ENCODE measurements at regions not wholly inside any gene's neighbourhood (a gene's known extent, or its start where the extent isn't known, plus 50 kb on each side); places are given as distances from the start of the nearest gene placed in this dataset.

GRCh38 chr1:30817077-30817438 lies 59.5 kb upstream of the LAPTM5 start:
- Mint-ChIP-seq H3K36me3 (ENCODE audit: low read depth) (no peaks in the 10 kb centered on the region), H3K4me1 (peaks cover 30% of the 10 kb centered on the region), H3K9me3 (no peaks in the 10 kb centered on the region), H3K27ac (no peak overlapping the region), H3K4me3 (no peak overlapping the region), H3K27me3 (ENCODE audit: insufficient read depth) (no peaks in the 10 kb centered on the region)
- no peak for DNase-seq
- Histone ChIP-seq H3K36me3 (ENCODE audit: control insufficient read depth, insufficient read depth, low read length) (no peaks in the 10 kb centered on the region), H3K4me1 (ENCODE audit: control insufficient read depth, insufficient read depth, low read length) (peaks cover 8% of the 10 kb centered on the region), H3K27ac (ENCODE audit: low read depth, low read length) (no peak overlapping the region), H3K9ac (ENCODE audit: extremely low read depth, low read length, poor library complexity, severe bottlenecking) (no peak overlapping the region), H3K9me3 (ENCODE audit: control insufficient read depth, low read length) (no peaks in the 10 kb centered on the region), H3K27me3 (ENCODE audit: control insufficient read depth, insufficient read depth, low read length, poor library complexity, severe bottlenecking) (peaks cover 6% of the 10 kb centered on the region), H3K4me3 (ENCODE audit: low read length) (no peak overlapping the region)
- no peak for TF ChIP-seq CTCF (conservative IDR thresholded peaks at IDR 0.05)
- 60 to 73% methylated on average over 2 of the region's 5 CpGs for WGBS, 2 experiments (ENCODE audit: insufficient coverage in 1 of 2, insufficient read length in 1 of 2)

GRCh38 chr1:30816211-30817076 lies 58.9 kb upstream of the LAPTM5 start:
- no peaks in the 10 kb centered on the region for H3K27me3 Mint-ChIP-seq (ENCODE audit: insufficient read depth)
- WGBS, 2 experiments (ENCODE audit: insufficient coverage in 1 of 2, insufficient read length in 1 of 2): 23 to 27% methylated on average over 14 to 18 of the region's 18 CpGs
- DNase-seq: peak; percentile 94
- peaks cover 8% of the 10 kb centered on the region for H3K4me1 ChIP-seq (ENCODE audit: control insufficient read depth, insufficient read depth, low read length)
- peaks cover 6% of the 10 kb centered on the region for H3K27me3 ChIP-seq (ENCODE audit: control insufficient read depth, insufficient read depth, low read length, poor library complexity, severe bottlenecking)
- H3K4me3 ChIP-seq (ENCODE audit: low read length): no peak overlapping the region
- H3K9ac ChIP-seq (ENCODE audit: extremely low read depth, low read length, poor library complexity, severe bottlenecking): no peak overlapping the region
- peaks cover 30% of the 10 kb centered on the region for H3K4me1 Mint-ChIP-seq
- peak overlapping the region; percentile 3 for H3K27ac ChIP-seq (ENCODE audit: low read depth, low read length)
- no peaks in the 10 kb centered on the region for H3K9me3 Mint-ChIP-seq
- no peak for TF ChIP-seq CTCF (conservative IDR thresholded peaks at IDR 0.05)
- no peaks in the 10 kb centered on the region for H3K36me3 Mint-ChIP-seq (ENCODE audit: low read depth)
- H3K4me3 Mint-ChIP-seq: no peak overlapping the region
- no peaks in the 10 kb centered on the region for H3K9me3 ChIP-seq (ENCODE audit: control insufficient read depth, low read length)
- H3K36me3 ChIP-seq (ENCODE audit: control insufficient read depth, insufficient read depth, low read length): no peaks in the 10 kb centered on the region
- H3K27ac Mint-ChIP-seq: peak overlapping the region; percentile 89

GRCh38 chr1:30815556-30815955 lies 58.0 kb upstream of the LAPTM5 start:
- 91 to 92% methylated on average over 7 to 8 of the region's 8 CpGs for WGBS, 2 experiments (ENCODE audit: insufficient coverage in 1 of 2, insufficient read length in 1 of 2)
- H3K9ac ChIP-seq (ENCODE audit: extremely low read depth, low read length, poor library complexity, severe bottlenecking): no peak overlapping the region
- no peak for TF ChIP-seq CTCF (conservative IDR thresholded peaks at IDR 0.05)
- peaks cover 12% of the 10 kb centered on the region for H3K27me3 ChIP-seq (ENCODE audit: control insufficient read depth, insufficient read depth, low read length, poor library complexity, severe bottlenecking)
- H3K4me1 ChIP-seq (ENCODE audit: control insufficient read depth, insufficient read depth, low read length): peaks cover 8% of the 10 kb centered on the region
- H3K27ac Mint-ChIP-seq: no peak overlapping the region
- no peaks in the 10 kb centered on the region for H3K9me3 Mint-ChIP-seq
- H3K4me3 ChIP-seq (ENCODE audit: low read length): no peak overlapping the region
- H3K4me3 Mint-ChIP-seq: no peak overlapping the region
- no peaks in the 10 kb centered on the region for H3K27me3 Mint-ChIP-seq (ENCODE audit: insufficient read depth)
- DNase-seq: no peak
- H3K36me3 Mint-ChIP-seq (ENCODE audit: low read depth): no peaks in the 10 kb centered on the region
- no peaks in the 10 kb centered on the region for H3K36me3 ChIP-seq (ENCODE audit: control insufficient read depth, insufficient read depth, low read length)
- no peaks in the 10 kb centered on the region for H3K9me3 ChIP-seq (ENCODE audit: control insufficient read depth, low read length)
- no peak overlapping the region for H3K27ac ChIP-seq (ENCODE audit: low read depth, low read length)
- peaks cover 29% of the 10 kb centered on the region for H3K4me1 Mint-ChIP-seq
